COR-L47 (cell line): ENCODE measurements at regions not wholly inside any gene's neighbourhood (a gene's known extent, or its start where the extent isn't known, plus 50 kb on each side); places are given as distances from the start of the nearest gene placed in this dataset.

ENCODE experiments used
- DNase-seq: peaks from one replicate; lab custom pipeline; 2025; lab: John Stamatoyannopoulos, UW

DNA sequence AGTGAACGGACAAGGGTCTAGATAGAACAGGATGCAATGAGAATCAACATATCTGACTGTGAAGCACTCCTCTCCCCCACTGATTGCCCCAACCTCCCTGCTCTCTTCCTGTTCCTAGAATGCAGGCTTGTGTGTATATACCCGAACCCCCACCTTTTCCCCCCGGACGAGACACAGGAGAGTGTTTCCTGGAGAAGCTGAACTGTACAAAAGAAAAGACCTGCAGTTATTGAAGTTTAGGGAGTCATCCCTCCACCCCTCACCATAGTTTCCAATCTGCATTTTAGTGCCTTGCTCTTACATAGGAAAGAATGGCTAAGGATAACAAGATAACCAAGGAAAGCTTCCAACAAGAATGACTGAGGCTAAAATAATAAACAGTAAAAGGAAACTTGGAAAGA lies 55.5 kb upstream of the PDE10A start:
- DNase-seq: no peak

DNA sequence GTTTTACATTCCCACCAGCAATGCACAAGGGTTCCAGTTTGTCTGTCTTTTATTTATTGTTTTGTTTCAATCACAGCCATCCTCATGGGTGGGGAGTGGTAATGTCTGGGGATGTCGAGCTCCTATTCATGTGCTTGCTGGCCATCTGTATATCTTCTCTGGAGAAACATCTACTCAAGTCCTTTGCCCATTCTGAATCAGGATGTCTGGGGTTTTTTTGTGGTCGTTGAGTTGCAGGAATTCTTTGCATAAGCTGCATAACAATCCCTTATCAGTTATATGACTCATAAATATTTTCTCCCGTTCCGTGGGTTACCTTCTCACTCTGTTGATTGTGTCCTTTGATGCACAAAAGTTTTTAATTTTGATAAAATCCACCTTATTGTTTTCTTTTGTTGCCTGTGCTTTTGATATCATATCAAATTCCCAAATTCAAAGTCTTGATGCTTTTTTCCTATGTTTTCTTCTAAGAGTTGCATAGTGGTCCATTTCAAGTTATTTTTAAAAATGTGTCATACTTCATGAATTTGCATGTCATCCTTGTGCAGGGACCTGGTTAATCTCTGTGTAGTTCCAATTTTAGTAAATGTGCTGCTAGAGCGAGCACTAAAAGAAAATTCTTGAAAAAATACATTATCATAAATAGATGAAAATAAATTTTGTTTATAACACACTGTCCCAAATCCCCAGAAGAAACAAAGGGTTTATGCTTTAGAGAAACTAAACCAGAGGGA lies 54.9 kb upstream of the PDE10A start:
- DNase-seq: no peak

DNA sequence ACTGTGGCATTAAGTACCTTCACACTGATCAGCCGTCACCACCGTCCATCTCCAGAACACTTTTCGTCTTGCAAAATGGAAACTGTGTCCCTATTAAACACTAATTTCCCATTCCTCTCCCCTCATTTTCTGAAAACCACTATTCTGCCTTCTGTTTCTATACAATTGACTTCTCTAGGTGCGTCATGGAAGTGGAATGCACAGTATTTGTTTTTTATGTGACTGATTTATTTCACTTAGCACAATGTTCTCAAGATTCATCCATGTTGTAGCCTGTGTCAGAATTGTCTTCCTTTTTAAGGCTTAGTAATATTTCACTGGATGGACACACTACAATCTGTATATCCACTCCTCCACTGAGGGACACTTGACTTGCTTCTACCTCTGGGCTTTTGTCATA lies 53.8 kb upstream of the PDE10A start:
- DNase-seq: no peak

DNA sequence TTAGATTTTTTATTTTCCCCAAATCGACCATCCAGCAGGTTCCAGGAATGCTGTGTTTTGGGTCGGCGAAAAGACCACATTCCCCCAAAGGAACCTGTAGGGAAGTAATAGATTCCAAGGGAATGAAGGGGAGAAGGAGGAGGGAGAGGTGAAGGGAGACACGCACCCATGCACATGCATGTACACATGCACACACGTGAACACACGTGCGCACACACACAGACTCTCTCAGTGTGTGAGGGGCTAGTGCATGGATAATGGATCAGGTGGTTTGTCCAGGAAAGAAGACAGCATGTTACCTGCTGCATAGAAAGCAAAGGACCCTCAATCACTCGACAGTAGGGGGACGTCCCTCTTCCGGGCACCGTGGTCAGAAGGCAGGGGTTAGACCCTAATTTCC lies 52.4 kb upstream of the PDE10A start:
- no peak for DNase-seq

DNA sequence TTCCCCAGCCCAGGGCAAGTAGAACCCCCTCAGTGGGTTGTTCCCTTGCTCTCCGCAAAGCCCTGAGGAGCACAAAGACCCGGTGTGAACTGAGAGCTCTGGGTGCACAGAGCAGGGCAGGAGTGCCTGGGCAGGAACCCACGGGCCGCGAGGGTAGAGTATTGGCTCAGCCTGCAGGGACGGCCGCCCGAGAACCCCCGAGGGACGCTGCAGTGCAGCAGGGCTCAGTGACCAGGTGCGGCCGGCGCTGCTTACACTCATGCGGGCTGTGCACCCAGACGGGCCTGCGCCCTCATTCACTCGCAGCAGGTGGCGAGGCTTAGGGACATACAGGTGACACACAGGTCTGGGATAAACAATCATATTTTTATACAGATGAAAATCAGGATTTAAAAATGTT lies 51.9 kb upstream of the PDE10A start:
- DNase-seq: no peak

DNA sequence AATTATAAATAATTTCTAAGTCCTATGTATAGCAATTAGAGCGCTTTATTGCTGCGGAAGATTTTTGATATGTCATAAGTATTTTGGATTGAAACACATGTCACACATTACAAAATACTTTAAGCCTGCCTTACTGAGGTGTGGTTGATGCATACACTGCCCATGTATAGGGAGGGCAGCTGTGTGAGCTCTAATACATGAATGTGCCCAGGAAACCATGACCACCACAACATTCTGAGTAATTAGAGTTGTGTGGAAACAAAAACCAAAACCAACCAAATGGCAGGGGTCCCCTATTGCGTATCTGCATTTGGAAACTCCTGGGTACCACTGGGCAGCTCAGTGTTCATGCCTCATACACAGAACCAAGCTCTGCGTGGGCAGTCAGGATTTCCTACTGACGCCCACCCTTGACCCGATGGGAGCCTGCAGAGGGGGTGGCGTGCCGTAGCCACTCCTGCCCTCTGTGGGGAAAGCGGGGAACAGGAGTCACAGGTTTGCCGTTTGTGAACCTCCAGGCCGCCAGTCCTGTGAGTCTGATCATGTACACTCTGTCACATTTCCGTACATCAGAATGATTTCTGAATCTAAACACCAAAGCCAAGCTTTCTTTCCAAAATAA lies 50.9 kb upstream of the PDE10A start:
- DNase-seq: no peak
